ENCODE measurements at regions not wholly inside any gene's neighbourhood (a gene's known extent, or its start where the extent isn't known, plus 50 kb on each side); places are given as distances from the start of the nearest gene placed in this dataset.

DNA sequence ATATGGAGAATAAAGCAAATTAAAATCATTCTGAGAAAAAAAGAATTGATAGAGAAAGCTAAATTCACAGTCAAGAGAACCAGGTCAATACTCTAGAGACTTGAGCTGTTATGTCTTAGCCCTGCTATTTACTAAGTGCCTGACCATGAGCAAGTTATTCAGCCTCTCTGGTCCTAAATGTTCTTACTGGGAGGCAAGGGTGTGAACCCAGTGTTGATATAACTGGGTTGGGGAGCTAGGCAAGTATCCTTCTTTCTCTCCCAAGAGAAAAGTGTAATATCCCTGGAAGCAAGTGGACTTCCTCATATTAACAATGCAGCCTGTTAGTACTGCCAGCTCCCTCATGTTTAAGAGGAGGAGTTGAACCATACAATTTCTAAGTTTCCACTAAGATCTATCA lies 488.9 kb upstream of the RASGRP1 start:
- no peak for DNase-seq
- H2AFZ ChIP-seq (ENCODE audit: insufficient read depth, low read depth, low read length, poor library complexity, severe bottlenecking) = no peak overlapping the region
- H3K27me3 ChIP-seq (ENCODE audit: control insufficient read depth in 2 of 2, insufficient read depth in 2 of 2, low read length in 2 of 2) = no peaks in the 10 kb centered on the region
- peaks cover 4 to 17% (median 8%) of the 10 kb centered on the region in 7 donors for H3K9me3 Mint-ChIP-seq
- H3K9me3 ChIP-seq (replicated peaks in 1 of 2; ENCODE audit: control insufficient read depth in 1 of 2, insufficient read depth in 1 of 2, low read length in 2 of 2) = peaks cover 0 to 18% of the 10 kb centered on the region in 2 donors
- no peak overlapping the region for H3K27ac Mint-ChIP-seq
- TF ChIP-seq, protein P1, sequence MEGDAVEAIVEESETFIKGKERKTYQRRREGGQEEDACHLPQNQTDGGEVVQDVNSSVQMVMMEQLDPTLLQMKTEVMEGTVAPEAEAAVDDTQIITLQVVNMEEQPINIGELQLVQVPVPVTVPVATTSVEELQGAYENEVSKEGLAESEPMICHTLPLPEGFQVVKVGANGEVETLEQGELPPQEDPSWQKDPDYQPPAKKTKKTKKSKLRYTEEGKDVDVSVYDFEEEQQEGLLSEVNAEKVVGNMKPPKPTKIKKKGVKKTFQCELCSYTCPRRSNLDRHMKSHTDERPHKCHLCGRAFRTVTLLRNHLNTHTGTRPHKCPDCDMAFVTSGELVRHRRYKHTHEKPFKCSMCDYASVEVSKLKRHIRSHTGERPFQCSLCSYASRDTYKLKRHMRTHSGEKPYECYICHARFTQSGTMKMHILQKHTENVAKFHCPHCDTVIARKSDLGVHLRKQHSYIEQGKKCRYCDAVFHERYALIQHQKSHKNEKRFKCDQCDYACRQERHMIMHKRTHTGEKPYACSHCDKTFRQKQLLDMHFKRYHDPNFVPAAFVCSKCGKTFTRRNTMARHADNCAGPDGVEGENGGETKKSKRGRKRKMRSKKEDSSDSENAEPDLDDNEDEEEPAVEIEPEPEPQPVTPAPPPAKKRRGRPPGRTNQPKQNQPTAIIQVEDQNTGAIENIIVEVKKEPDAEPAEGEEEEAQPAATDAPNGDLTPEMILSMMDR (IDR thresholded peaks at IDR 0.05) = no peak
- H3K4me1 ChIP-seq (ENCODE audit: control insufficient read depth in 1 of 2, insufficient read depth in 2 of 2, low read length in 2 of 2) = no peaks in the 10 kb centered on the region
- H3K36me3 ChIP-seq (replicated peaks in 1 of 2; ENCODE audit: control insufficient read depth in 1 of 2, insufficient read depth in 2 of 2, low read length in 2 of 2) = no peaks in the 10 kb centered on the region
- H3K27me3 Mint-ChIP-seq (ENCODE audit: low read depth in 3 of 3) = peaks cover 0 to 3% (median 0%) of the 10 kb centered on the region in 3 donors
- H3K4me2 ChIP-seq (replicated peaks; ENCODE audit: extremely low read depth, low read length, poor library complexity, severe bottlenecking) = no peak overlapping the region
- no peak overlapping the region for H3K4me3 Mint-ChIP-seq
- no peaks in the 10 kb centered on the region for H3K36me3 Mint-ChIP-seq
- no peak overlapping the region for H3K27ac ChIP-seq (ENCODE audit: low read depth in 1 of 2, low read length in 2 of 2)
- intact Hi-C loops (cut with micrococcal nuclease) = no loop called here
- H3K4me3 ChIP-seq (replicated peaks in 1 of 3; ENCODE audit: low read depth in 2 of 3, low read length in 3 of 3) = no peak overlapping the region
- no peaks in the 10 kb centered on the region for H4K20me1 ChIP-seq (ENCODE audit: insufficient read depth, low read length)
- H3K9ac ChIP-seq (ENCODE audit: insufficient read depth, low read length, poor library complexity, severe bottlenecking) = no peak overlapping the region
- no peaks in the 10 kb centered on the region for H3K4me1 Mint-ChIP-seq
- H3K79me2 ChIP-seq (ENCODE audit: insufficient read depth, low read length) = no peaks in the 10 kb centered on the region

DNA sequence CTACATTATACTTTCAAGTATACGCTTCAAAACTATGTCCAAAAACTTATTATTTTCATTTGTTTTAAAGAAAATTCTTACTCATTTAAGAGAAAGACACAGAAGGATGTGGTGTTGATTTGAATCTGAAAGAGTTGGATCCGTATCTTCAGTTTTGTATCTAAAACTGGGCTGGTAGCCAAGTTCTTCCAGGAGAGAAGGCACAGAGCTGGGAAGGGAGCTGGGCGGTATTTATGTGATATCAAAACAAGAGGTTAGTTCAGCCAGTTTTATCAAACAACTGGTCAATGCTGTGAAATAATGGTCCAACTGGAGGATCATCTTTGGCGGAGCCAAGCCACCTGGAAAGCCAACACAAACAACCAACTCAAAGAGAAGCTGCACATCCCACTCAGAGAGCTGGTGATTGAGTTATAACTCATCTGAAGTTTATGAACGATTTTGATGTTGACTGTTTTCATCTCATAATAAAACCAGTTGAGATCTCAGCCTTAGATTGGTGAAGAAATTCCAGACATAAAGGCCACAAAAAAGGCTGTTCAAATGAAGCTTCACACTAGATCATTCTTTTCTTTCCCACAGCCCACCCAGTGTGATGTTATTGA lies 489.6 kb upstream of the RASGRP1 start:
- Histone ChIP-seq H3K36me3 (replicated peaks in 1 of 2; ENCODE audit: control insufficient read depth in 1 of 2, insufficient read depth in 2 of 2, low read length in 2 of 2) (no peaks in the 10 kb centered on the region), H4K20me1 (ENCODE audit: insufficient read depth, low read length) (no peaks in the 10 kb centered on the region), H3K4me1 (ENCODE audit: control insufficient read depth in 1 of 2, insufficient read depth in 2 of 2, low read length in 2 of 2) (no peaks in the 10 kb centered on the region), H3K4me3 (replicated peaks in 1 of 3; ENCODE audit: low read depth in 2 of 3, low read length in 3 of 3) (no peak overlapping the region), H3K9ac (ENCODE audit: insufficient read depth, low read length, poor library complexity, severe bottlenecking) (no peak overlapping the region), H3K27me3 (ENCODE audit: control insufficient read depth in 2 of 2, insufficient read depth in 2 of 2, low read length in 2 of 2) (no peaks in the 10 kb centered on the region), H3K79me2 (ENCODE audit: insufficient read depth, low read length) (no peaks in the 10 kb centered on the region), H3K27ac (ENCODE audit: low read depth in 1 of 2, low read length in 2 of 2) (no peak overlapping the region), H3K9me3 (replicated peaks in 1 of 2; ENCODE audit: control insufficient read depth in 1 of 2, insufficient read depth in 1 of 2, low read length in 2 of 2) (peaks cover 0 to 11% of the 10 kb centered on the region in 2 donors), H2AFZ (ENCODE audit: insufficient read depth, low read depth, low read length, poor library complexity, severe bottlenecking) (no peak overlapping the region), H3K4me2 (replicated peaks; ENCODE audit: extremely low read depth, low read length, poor library complexity, severe bottlenecking) (no peak overlapping the region)
- TF ChIP-seq, protein P1 (IDR thresholded peaks at IDR 0.05) = no peak
- Mint-ChIP-seq H3K27ac (no peak overlapping the region), H3K4me1 (no peaks in the 10 kb centered on the region), H3K9me3 (peaks cover 2 to 14% (median 4%) of the 10 kb centered on the region in 7 donors), H3K27me3 (ENCODE audit: low read depth in 3 of 3) (peaks cover 0 to 3% (median 0%) of the 10 kb centered on the region in 3 donors), H3K4me3 (no peak overlapping the region), H3K36me3 (no peaks in the 10 kb centered on the region)
- WGBS (ENCODE audit: insufficient coverage) = no CpG with 5 or more reads among the region's 5 CpGs
- intact Hi-C loops (cut with micrococcal nuclease) = no loop called here
- no peak for DNase-seq
